ENCODE measurements at regions not wholly inside any gene's neighbourhood (a gene's known extent, or its start where the extent isn't known, plus 50 kb on each side); places are given as distances from the start of the nearest gene placed in this dataset.

DNA sequence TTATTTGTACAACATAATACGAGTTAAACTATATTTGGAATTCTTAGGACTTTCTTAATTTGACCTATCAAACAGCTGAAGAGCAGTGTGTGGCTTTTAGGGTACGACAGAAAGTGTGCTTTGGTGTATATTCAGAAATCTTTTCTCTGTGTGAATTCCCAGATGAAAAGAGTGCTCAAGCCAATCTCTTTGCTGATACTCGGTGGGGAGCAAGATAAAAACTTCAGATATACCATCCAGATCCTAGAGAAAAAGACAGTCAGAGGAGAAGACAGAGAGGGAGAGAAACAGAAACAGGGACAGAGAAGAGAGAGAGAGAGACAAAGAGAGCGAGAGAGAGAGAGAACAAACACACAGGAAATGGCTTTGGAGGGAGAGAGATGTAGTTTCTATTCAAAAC is 658.3 kb upstream of the CPEB2 start (continued):
- TF ChIP-seq, protein P1, sequence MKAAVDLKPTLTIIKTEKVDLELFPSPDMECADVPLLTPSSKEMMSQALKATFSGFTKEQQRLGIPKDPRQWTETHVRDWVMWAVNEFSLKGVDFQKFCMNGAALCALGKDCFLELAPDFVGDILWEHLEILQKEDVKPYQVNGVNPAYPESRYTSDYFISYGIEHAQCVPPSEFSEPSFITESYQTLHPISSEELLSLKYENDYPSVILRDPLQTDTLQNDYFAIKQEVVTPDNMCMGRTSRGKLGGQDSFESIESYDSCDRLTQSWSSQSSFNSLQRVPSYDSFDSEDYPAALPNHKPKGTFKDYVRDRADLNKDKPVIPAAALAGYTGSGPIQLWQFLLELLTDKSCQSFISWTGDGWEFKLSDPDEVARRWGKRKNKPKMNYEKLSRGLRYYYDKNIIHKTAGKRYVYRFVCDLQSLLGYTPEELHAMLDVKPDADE (IDR thresholded peaks at IDR 0.05), result no peak
- TF ChIP-seq CREB1 (CRISPR knock-in tag; IDR thresholded peaks at IDR 0.05; ENCODE audit: low read depth), result no peak
- TF ChIP-seq JUNB (IDR thresholded peaks at IDR 0.05; ENCODE audit: unreplicated experiment), result no peak
- no peak for TF ChIP-seq EZH2 (IDR thresholded peaks at IDR 0.05; ENCODE audit: low read depth, unreplicated experiment)
- TF ChIP-seq STAT1 (IDR thresholded peaks at IDR 0.05; ENCODE audit: unreplicated experiment), result no peak

DNA sequence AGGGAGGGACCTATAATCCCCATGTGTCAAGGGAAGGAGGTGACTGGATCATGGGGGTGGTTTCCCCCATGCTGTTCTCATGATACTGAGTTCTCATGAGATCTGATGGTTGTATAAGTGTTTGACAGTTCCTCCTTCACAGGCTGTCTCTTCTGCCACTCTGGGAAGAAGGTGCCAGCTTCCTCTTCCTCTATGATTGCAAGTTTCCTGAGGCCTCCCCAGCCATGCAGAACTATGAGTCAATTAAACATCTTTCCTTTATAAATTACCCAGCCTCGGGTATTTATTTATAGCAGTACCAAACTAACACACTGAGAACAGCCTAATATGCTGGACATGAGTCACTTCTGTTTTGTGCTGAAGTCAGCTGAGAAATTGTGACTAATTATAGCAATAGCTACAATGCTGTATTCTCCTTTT is 656.9 kb upstream of the CPEB2 start:
- H3K4me1 Mint-ChIP-seq, result peaks cover 13% of the 10 kb centered on the region
- H3K79me2 ChIP-seq (replicated peaks; ENCODE audit: insufficient read depth), result no peaks in the 10 kb centered on the region

More for the DNA sequence above, 656.9 kb upstream of the CPEB2 start:
- no peaks in the 10 kb centered on the region for H3K4me1 ChIP-seq (ENCODE audit: insufficient read depth)
- H3F3A ChIP-seq (replicated peaks; ENCODE audit: low read depth), result no peaks in the 10 kb centered on the region
- no peak for ATAC-seq
- Mint-ChIP-seq H3K4me3 (no peak overlapping the region), H3K27ac (no peak overlapping the region), H3K9me3 (no peaks in the 10 kb centered on the region), H3K27me3 (ENCODE audit: insufficient read depth, low read depth, poor library complexity) (no peaks in the 10 kb centered on the region), H3K36me3 (ENCODE audit: low read depth) (no peaks in the 10 kb centered on the region)
- no peak overlapping the region for H3K4me2 ChIP-seq
- no peak overlapping the region for H2AFZ ChIP-seq
- DNase-seq (ENCODE audit: low spot score), result no peak
- H3K9me2 ChIP-seq (ENCODE audit: insufficient read depth), result no peaks in the 10 kb centered on the region
- H3K4me3 ChIP-seq, result no peak overlapping the region
- H3K36me3 ChIP-seq (ENCODE audit: insufficient read depth), result no peaks in the 10 kb centered on the region
- H4K20me1 ChIP-seq (replicated peaks; ENCODE audit: insufficient read depth), result no peaks in the 10 kb centered on the region
- TF ChIP-seq ZNF331 (CRISPR knock-in tag; IDR thresholded peaks at IDR 0.05; ENCODE audit: low read depth) (no peak), CREB1 (CRISPR knock-in tag; IDR thresholded peaks at IDR 0.05; ENCODE audit: low read depth) (no peak), NANOG (IDR thresholded peaks at IDR 0.05; ENCODE audit: borderline replicate concordance) (no peak)
- TF ChIP-seq, protein P2, sequence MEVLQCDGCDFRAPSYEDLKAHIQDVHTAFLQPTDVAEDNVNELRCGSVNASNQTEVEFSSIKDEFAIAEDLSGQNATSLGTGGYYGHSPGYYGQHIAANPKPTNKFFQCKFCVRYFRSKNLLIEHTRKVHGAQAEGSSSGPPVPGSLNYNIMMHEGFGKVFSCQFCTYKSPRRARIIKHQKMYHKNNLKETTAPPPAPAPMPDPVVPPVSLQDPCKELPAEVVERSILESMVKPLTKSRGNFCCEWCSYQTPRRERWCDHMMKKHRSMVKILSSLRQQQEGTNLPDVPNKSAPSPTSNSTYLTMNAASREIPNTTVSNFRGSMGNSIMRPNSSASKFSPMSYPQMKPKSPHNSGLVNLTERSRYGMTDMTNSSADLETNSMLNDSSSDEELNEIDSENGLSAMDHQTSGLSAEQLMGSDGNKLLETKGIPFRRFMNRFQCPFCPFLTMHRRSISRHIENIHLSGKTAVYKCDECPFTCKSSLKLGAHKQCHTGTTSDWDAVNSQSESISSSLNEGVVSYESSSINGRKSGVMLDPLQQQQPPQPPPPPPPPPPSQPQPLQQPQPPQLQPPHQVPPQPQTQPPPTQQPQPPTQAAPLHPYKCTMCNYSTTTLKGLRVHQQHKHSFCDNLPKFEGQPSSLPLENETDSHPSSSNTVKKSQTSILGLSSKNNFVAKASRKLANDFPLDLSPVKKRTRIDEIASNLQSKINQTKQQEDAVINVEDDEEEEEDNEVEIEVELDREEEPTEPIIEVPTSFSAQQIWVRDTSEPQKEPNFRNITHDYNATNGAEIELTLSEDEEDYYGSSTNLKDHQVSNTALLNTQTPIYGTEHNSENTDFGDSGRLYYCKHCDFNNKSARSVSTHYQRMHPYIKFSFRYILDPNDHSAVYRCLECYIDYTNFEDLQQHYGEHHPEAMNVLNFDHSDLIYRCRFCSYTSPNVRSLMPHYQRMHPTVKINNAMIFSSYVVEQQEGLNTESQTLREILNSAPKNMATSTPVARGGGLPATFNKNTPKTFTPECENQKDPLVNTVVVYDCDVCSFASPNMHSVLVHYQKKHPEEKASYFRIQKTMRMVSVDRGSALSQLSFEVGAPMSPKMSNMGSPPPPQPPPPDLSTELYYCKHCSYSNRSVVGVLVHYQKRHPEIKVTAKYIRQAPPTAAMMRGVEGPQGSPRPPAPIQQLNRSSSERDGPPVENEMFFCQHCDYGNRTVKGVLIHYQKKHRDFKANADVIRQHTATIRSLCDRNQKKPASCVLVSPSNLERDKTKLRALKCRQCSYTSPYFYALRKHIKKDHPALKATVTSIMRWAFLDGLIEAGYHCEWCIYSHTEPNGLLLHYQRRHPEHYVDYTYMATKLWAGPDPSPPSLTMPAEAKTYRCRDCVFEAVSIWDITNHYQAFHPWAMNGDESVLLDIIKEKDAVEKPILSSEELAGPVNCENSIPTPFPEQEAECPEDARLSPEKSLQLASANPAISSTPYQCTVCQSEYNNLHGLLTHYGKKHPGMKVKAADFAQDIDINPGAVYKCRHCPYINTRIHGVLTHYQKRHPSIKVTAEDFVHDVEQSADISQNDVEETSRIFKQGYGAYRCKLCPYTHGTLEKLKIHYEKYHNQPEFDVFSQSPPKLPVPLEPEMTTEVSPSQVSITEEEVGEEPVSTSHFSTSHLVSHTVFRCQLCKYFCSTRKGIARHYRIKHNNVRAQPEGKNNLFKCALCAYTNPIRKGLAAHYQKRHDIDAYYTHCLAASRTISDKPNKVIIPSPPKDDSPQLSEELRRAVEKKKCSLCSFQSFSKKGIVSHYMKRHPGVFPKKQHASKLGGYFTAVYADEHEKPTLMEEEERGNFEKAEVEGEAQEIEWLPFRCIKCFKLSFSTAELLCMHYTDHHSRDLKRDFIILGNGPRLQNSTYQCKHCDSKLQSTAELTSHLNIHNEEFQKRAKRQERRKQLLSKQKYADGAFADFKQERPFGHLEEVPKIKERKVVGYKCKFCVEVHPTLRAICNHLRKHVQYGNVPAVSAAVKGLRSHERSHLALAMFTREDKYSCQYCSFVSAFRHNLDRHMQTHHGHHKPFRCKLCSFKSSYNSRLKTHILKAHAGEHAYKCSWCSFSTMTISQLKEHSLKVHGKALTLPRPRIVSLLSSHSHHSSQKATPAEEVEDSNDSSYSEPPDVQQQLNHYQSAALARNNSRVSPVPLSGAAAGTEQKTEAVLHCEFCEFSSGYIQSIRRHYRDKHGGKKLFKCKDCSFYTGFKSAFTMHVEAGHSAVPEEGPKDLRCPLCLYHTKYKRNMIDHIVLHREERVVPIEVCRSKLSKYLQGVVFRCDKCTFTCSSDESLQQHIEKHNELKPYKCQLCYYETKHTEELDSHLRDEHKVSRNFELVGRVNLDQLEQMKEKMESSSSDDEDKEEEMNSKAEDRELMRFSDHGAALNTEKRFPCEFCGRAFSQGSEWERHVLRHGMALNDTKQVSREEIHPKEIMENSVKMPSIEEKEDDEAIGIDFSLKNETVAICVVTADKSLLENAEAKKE (CRISPR knock-in tag; IDR thresholded peaks at IDR 0.05), result no peak
- no peaks in the 10 kb centered on the region for H3K27me3 ChIP-seq (ENCODE audit: insufficient read depth)
- no peak overlapping the region for H3K27ac ChIP-seq (ENCODE audit: low read depth)

Measured in GM23338 (cell line).